Muscle layer of duodenum (tissue), 2 donors: ENCODE measurements at regions not wholly inside any gene's neighbourhood (a gene's known extent, or its start where the extent isn't known, plus 50 kb on each side); places are given as distances from the start of the nearest gene placed in this dataset.

ENCODE experiments used
- H3K27ac ChIP-seq: one replicate; pipeline ENCODE4 v1.7.0; 2013; ENCODE audit warnings: mild to moderate bottlenecking, low read length
- H3K27me3 ChIP-seq: one replicate; pipeline ENCODE4 v1.7.0; 2013; ENCODE audit warnings: low read depth, mild to moderate bottlenecking, control low read depth, low read length
- H3K36me3 ChIP-seq, 2 donors: one replicate each; pipeline ENCODE4 v1.7.0; 2013; ENCODE audit warnings: low read length in 2 of 2, control low read depth in 1 of 2, mild to moderate bottlenecking in 1 of 2; ENCODE audit not compliant: insufficient read depth in 2 of 2, control insufficient read depth in 1 of 2
- H3K4me1 ChIP-seq, 2 donors: one replicate each; pipeline ENCODE4 v1.7.0; 2013; ENCODE audit warnings: low read length in 2 of 2, mild to moderate bottlenecking in 2 of 2, control low read depth in 1 of 2, moderate library complexity in 1 of 2; ENCODE audit not compliant: insufficient read depth in 2 of 2, control insufficient read depth in 1 of 2
- H3K4me3 ChIP-seq, 2 donors: one replicate each; pipeline ENCODE4 v1.7.0; 2013; ENCODE audit warnings: low read length in 2 of 2, low read depth in 1 of 2, mild to moderate bottlenecking in 1 of 2
- H3K9me3 ChIP-seq, 2 donors: one replicate each; pipeline ENCODE4 v1.7.0; 2013; ENCODE audit warnings: low read length in 2 of 2, control low read depth in 1 of 2, mild to moderate bottlenecking in 1 of 2; ENCODE audit not compliant: control insufficient read depth in 1 of 2
- donor health status: healthy.

- Histone ChIP-seq H3K27ac (no peak overlapping the region), H3K36me3 (no peaks in the 10 kb centered on the region), H3K27me3 (no peaks in the 10 kb centered on the region), H3K4me3 (no peak overlapping the region), H3K9me3 (no peaks in the 10 kb centered on the region), H3K4me1 (no peaks in the 10 kb centered on the region)
Observed at GRCh38 chr1:221494670-221495069, 247.2 kb downstream of the DUSP10 start.

GRCh38 chr1:221497046-221497445 is 244.8 kb downstream of the DUSP10 start:
- H3K4me1 ChIP-seq: no peaks in the 10 kb centered on the region
- H3K36me3 ChIP-seq: no peaks in the 10 kb centered on the region
- H3K27me3 ChIP-seq: no peaks in the 10 kb centered on the region
- H3K4me3 ChIP-seq: no peak overlapping the region
- no peak overlapping the region for H3K27ac ChIP-seq
- H3K9me3 ChIP-seq: no peaks in the 10 kb centered on the region

GRCh38 chr1:221503268-221503667 is 238.6 kb downstream of the DUSP10 start:
- Histone ChIP-seq H3K36me3 (no peaks in the 10 kb centered on the region), H3K27me3 (no peaks in the 10 kb centered on the region), H3K27ac (no peak overlapping the region), H3K9me3 (peaks cover 0 to 9% of the 10 kb centered on the region in 2 donors), H3K4me3 (no peak overlapping the region), H3K4me1 (no peaks in the 10 kb centered on the region)

GRCh38 chr1:221509575-221510355 is 232.1 kb downstream of the DUSP10 start:
- H3K9me3 ChIP-seq: peaks cover 0 to 9% of the 10 kb centered on the region in 2 donors
- H3K4me3 ChIP-seq: no peak overlapping the region
- H3K27me3 ChIP-seq: no peaks in the 10 kb centered on the region
- H3K27ac ChIP-seq: no peak overlapping the region
- no peaks in the 10 kb centered on the region for H3K4me1 ChIP-seq
- H3K36me3 ChIP-seq: no peaks in the 10 kb centered on the region

GRCh38 chr1:221510793-221511503 is 230.9 kb downstream of the DUSP10 start:
- no peaks in the 10 kb centered on the region for H3K4me1 ChIP-seq
- H3K27me3 ChIP-seq: no peaks in the 10 kb centered on the region
- H3K27ac ChIP-seq: no peak overlapping the region
- no peaks in the 10 kb centered on the region for H3K36me3 ChIP-seq
- peaks cover 0 to 5% of the 10 kb centered on the region in 2 donors for H3K9me3 ChIP-seq
- no peak overlapping the region for H3K4me3 ChIP-seq

GRCh38 chr1:221511797-221512196 is 230.1 kb downstream of the DUSP10 start:
- no peak overlapping the region for H3K27ac ChIP-seq
- H3K4me1 ChIP-seq: no peaks in the 10 kb centered on the region
- no peaks in the 10 kb centered on the region for H3K27me3 ChIP-seq
- H3K4me3 ChIP-seq: no peak overlapping the region
- no peaks in the 10 kb centered on the region for H3K9me3 ChIP-seq
- H3K36me3 ChIP-seq: no peaks in the 10 kb centered on the region

- no peaks in the 10 kb centered on the region for H3K9me3 ChIP-seq
- no peaks in the 10 kb centered on the region for H3K36me3 ChIP-seq
- no peak overlapping the region for H3K4me3 ChIP-seq
- H3K4me1 ChIP-seq: no peaks in the 10 kb centered on the region
- no peaks in the 10 kb centered on the region for H3K27me3 ChIP-seq
- no peak overlapping the region for H3K27ac ChIP-seq
Observed at GRCh38 chr1:221514806-221515205, 227.1 kb downstream of the DUSP10 start.

GRCh38 chr1:221515496-221515895 is 226.4 kb downstream of the DUSP10 start:
- Histone ChIP-seq H3K4me3 (no peak overlapping the region), H3K27ac (no peak overlapping the region), H3K9me3 (no peaks in the 10 kb centered on the region), H3K4me1 (no peaks in the 10 kb centered on the region), H3K27me3 (no peaks in the 10 kb centered on the region), H3K36me3 (no peaks in the 10 kb centered on the region)

GRCh38 chr1:221517961-221518360 is 223.9 kb downstream of the DUSP10 start:
- no peaks in the 10 kb centered on the region for H3K4me1 ChIP-seq
- no peaks in the 10 kb centered on the region for H3K36me3 ChIP-seq
- H3K27ac ChIP-seq: no peak overlapping the region
- no peak overlapping the region for H3K4me3 ChIP-seq
- H3K9me3 ChIP-seq: no peaks in the 10 kb centered on the region
- no peaks in the 10 kb centered on the region for H3K27me3 ChIP-seq

GRCh38 chr1:221520250-221520649 is 221.6 kb downstream of the DUSP10 start:
- no peaks in the 10 kb centered on the region for H3K9me3 ChIP-seq
- no peak overlapping the region for H3K27ac ChIP-seq
- H3K27me3 ChIP-seq: no peaks in the 10 kb centered on the region
- H3K36me3 ChIP-seq: no peaks in the 10 kb centered on the region
- no peaks in the 10 kb centered on the region for H3K4me1 ChIP-seq
- no peak overlapping the region for H3K4me3 ChIP-seq

GRCh38 chr1:221521686-221522085 is 220.2 kb downstream of the DUSP10 start:
- Histone ChIP-seq H3K9me3 (no peaks in the 10 kb centered on the region), H3K36me3 (no peaks in the 10 kb centered on the region), H3K4me1 (no peaks in the 10 kb centered on the region), H3K27me3 (no peaks in the 10 kb centered on the region), H3K4me3 (no peak overlapping the region), H3K27ac (no peak overlapping the region)
